Myocyte (in vitro differentiated cells): ENCODE measurements at regions not wholly inside any gene's neighbourhood (a gene's known extent, or its start where the extent isn't known, plus 50 kb on each side); places are given as distances from the start of the nearest gene placed in this dataset.
"Not testable (repeated sequence)": the region's sequence is repeated elsewhere in the genome, so short reads cannot be mapped to it uniquely, and the experiment has no call there.

Source experiments
- DNase-seq: peaks from one replicate; pipeline ENCODE4 v3.0.0-alpha.2; 2012; ENCODE audit warnings: low read depth

DNA sequence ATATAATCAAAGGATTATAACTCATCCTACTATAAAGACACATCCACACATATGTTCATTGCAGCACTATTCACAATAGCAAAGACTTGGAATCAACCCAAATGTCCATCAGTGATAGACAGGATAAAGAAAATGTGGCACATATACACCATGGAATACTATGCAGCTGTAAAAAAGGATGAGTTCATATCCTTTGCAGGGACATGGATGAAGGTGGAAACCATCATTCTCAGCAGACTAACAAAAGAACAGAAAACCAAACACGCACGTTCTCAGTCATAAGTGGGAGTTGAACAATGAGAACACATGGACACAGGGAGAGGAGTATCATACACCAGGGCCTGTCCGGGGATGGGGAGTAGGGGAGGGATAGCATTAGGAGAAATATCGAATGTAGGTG is 253.0 kb upstream of the ID4 start:
- not testable (repeated sequence) for DNase-seq

DNA sequence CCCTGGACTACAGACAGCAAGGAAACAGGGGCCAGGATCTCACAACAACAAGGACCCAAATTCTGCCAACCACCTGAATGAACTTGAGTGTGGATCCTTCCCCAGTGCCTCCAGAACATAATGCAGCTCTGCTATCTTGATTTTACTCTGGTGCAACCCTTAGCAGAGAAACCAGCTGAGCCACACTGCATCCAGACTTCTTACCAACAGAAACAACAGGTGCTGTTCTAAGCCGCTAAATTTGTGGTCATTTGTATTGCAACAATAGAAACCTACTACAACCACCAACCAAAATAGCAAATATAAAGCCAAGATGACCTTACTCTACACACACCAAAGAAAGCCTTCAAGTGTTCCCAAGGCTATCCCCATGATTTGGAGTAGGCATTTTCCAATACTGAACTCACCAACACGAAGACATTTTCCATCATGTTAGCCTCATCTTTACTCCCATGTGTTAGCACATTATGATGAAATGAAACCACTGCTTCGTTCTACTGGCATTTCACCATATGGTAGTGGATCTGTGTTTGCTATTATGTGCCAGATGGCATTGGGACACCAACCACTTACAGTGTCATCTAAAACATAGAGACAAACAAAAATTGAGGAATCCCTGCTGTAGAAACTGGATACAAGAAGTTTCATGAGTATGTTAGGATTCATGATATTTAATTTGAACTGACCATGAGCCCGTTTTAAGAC is 249.8 kb upstream of the ID4 start:
- peak; percentile 64 for DNase-seq

DNA sequence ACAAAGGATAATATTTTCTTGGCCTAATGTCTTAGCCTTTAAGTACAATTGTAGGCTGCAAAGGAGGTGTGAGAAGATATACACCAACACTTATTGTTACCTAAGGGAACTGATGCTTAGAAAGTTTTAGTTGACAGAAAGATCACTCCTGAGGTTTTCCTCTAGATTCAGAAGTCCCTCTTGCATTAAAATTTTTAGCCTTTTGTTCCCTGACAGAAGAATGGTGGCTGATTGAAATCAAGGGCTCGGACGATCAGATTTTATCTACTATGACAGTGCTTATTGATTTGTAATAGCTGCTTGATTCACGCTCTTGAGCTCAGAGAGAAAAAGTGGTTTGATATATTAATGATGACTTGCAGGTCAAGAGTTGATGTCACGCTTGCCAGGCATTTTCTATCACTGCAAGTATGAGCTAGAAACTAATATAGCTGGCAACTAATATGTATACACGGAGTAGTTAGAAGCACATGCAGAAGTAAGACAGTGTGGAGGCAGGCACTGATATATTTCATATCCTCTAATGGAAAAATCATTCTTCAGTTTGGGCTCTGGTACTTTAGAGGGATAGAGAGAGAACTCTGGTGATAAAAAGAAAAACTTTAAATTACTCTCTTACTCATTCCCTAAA is 246.6 kb upstream of the ID4 start:
- DNase-seq, result no peak

DNA sequence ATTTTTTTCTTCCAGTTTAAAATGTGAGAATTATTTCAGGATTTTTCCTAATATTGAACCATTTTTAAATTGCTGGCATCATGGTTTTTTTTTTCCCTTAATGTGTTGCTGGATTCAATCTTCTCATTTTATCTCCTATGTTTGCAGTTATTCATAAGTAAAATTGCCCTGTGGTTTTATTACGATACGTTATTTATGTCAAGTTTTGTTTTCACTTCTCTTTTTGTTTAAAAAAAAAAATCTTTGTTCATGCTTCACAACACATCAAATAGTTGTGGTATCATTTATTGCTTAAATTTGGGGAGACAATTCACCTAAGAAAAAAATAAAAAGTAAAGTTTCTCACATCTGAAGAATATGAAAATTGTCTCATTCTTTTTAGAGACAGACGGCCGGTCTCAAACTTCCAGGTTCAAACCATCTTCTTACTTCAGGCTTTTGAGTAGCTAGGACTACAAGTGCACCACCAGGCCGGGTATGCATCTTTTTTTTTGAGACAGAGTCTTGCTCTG is 239.3 kb upstream of the ID4 start:
- DNase-seq, result no peak

DNA sequence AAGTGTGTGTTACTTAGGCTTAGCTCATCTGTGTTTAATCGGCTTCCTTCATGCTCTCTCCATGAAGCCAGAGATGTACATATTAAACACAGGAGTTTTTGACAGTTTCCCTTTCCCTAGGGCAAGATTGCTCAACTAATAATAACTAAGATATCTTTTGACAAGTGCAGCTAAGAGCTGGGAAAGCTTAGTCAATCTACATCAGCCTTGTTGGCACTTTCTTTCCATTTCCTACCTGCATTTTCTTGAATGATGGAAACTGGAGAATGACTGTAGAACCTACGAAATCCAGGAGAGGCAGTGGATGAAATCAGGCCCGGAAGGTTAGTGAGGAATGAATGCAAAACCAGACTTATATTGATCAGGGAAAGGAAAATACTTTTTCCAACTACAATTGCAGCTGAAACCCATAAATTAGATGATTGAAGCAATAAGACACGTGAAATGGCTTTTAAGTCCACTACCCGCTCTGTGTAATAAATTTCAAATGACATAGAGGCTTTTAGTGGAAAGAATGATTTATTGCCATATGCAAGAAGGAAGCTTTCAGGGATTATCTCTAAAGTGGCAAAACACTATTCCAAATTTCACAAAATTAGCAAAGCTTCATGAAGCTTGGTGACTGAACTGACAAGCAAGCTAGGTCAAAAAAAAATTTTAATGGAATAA is 237.2 kb upstream of the ID4 start:
- DNase-seq, result no peak

DNA sequence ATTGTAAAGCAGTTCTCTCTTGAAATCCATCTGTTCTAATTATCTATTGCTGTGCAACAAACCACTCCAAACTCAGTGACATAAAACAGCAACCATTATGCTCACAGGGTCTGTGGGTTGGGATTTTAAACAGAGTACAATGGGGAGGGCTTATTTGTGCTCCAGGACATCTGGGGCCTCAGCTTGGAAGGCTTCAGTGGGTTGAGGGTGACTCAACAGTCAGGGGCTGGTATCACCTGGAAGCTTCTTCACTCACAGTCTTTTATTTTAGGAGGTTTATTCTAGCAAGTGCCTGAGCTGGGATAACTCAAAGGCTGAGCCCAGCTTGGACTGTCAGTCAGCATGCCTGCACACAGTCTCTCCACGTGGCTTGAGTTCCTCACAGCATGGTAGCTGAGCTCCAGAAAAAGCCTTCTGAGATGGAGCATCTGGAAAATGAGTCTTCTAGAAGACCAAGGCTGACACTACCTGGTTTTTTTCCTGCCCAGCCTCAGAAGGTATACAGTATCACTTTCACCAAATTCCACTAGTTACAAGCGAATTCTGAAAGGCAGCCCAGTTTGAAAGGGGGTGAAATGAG is 234.6 kb upstream of the ID4 start:
- DNase-seq, result no peak

DNA sequence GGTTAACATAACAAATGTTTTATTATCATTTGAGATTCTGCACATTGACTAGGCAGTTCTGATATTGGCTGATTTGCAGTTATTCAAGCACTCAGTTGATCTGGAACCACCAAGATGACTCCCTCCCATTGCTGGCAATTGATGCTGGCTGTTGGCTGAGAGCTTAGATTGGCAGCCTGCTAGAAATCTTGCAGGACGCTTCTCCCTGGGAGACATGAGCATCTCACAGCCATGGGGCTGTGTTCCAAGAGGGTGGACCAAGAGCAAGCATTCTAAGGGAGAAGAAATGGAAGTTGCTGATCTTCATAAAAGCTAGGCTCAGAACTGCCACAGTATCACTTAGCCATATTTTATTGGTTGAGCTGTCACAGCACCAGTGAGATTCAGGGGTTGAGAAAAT is 233.4 kb upstream of the ID4 start:
- no peak for DNase-seq

DNA sequence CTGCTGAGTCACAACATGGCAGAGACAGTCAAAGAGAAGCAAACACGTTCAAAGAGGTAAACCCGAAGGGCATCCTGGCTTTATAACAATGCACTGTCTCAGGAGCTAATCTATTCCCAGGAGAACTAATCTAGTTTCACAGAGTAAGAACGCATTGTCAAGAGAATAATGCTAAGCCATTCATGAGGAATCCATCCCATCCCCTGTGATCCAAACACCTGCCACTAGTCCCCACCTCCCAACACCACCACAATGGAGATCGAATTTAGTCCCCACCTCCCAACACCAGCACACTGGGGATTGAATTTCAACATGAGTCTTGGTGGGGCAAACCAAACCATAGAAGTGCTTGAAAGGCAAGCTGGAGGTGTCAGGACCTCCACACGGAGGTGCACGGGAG is 231.5 kb upstream of the ID4 start:
- no peak for DNase-seq

DNA sequence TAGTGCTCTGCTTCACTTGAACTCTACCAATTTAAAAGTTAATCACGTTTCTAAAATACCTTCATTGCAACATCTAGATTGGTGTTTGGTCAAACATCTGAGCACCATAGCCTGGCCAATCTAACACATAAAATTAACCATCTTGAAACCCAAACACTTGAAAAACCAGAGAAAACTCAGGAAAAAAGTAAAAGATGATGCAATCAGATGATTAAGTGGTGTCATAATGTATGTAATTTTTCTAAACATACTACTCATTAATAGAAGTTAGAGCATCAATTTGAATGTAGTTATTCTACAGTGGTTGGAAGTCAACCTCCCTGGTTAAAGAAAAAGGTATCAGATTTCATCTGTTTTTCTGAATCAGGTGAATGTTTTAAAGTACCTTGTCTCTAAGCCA is 228.6 kb upstream of the ID4 start:
- no peak for DNase-seq

DNA sequence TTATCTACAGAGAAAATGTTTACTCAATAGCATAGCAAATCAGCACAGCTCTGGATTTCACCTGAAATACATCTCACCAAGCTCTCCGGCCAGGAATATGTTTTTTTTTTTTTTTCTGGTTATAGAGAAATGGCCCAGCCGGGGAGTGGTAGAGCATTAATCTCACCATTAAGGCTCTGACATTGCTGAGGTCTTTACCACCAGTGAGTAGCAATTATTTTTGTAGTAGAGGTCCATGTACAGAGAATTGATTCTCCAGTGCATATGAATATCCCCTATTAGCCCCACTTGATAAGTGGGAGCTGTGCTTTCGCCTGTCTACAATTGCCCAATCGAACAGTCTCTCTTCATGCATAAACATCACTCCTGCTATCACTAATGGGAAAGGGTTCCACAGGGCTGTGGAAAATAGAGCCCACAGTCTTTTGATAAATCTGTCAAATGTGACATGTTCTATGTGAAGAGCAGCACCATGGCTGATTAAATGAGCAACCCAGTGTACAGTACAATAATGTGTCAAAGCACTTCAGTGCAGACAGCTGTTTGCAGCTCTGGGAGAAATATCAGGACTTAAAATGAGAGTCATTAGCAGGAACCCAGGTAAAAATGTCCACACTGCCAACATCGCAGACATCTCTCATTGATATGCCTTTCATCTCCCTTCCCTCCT is 227.1 kb upstream of the ID4 start:
- no peak for DNase-seq

DNA sequence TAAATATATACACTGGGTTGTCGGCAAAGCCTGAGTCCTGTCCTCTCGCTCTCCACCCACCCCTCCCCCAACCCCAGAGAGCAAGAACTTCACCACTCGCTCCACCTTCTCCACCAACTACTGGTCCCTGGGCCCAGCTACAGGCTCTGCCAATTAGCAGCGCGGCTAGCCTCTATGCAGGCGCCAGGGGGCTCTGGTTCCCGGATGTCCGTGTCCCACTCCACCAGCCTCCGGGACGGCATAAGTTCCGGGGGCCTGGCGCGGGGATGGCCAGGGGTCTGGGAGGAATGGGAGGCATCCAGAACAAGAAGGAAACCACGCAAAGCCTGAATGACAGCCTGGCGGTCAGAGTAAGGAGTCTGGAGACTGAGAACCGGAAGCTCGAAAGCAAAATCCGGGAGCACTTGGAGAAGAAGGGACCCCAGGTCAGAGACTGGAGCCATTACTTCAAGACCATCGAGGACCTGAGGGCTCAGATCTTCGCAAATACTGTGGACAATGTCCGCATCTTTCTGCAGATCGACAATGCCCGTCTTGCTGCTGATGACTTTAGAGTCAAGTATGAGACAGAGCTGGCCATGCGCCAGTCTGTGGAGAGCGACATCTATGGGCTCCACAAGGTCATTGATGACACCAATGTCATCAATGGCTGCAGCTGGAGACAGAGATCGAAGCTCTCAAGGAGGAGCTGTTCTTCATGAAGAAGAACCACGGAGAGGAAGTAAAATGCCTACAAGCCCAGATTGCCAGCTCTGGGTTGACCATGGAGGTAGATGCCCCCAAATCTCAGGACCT is 224.3 kb upstream of the ID4 start:
- DNase-seq, result not testable (repeated sequence)

DNA sequence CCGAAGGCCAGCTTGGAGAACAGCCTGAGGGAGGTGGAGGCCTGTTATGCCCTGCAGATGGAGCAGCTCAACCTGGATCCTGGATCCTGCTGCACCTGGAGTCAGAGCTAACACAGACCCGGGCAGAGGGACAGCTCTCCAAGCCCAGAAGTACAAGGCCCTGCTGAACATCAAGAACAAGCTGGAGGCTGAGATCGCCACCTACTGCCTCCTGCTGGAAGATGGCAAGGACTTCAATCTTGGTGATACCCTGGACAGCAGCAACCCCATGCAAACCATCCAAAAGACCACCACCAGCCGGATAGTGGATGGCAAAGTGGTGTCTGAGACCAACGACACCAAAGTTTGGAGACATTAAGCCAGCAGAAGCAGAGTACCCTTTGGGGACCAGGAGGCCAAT is 223.5 kb upstream of the ID4 start:
- no peak for DNase-seq

DNA sequence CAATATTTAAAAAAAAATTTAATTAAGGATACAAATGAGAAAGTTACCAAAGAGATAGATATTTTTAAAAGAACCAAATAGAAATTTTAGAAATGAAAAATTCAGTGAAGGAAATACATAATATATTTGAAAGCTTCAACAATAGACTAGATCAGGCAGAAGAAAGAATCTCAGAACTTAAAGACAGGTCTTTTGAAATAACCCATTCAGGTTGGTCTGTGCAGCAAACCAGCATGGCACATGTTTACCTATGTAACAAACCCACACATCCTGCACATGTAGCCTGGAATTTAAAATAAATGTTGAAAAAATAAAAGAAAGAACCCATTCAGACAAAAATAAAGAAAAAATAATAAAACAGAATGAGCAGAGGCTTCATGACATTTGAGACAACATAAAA is 221.1 kb upstream of the ID4 start:
- DNase-seq, result no peak

DNA sequence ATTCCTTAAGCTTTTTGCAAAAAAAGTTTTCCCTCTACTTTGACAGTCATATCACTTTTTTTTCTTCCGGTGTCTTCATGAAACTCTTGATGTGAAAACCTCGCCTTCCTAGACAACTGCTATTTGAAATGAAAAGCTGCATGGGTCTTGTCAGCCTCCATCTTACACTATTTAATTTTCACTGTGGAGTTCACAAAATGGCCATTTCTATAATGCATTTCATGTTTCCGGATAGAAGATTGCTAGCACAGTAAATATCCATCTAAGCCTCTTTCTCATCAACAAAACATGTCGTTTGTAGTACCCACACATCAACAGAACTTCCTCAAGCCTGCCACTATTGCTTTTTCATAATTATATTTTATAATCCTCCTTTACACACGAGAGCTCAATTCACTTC is 204.9 kb upstream of the ID4 start:
- DNase-seq, result no peak

DNA sequence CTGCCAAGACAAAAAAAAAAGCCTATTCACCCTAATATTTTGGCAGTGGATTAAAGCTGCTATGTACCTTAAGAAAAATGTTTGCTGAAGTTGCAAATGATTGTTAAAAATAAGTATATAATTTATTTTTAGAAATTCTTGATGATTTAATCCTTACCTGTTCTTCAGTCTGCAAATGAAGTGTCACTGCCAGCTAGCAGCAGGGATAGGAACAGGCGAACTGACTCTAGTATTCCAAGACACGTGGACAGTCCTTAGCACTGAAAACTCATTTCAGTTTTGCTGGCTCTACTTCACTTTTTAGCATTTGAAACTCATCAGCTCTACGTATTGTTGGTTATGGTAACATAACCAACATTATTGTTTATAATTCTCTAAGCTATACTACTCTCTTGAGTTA is 204.4 kb upstream of the ID4 start:
- no peak for DNase-seq

DNA sequence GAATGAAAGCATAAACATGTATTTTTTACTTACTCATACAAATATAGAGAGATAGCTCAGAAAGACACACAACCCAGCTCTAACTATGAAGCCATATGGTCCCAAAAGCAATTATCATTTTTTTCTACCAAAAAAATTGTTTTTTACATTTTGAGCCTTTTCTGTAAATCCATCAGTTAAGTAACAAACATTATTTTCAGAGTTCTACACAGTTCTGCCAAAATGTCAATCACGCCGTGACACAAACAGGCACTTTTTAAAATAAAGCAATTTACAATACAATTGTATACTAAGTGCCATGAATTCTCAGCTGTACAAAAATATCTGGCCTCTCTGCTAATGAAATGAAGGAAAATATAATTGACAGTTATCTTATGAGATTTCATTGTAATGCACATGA is 201.4 kb upstream of the ID4 start:
- no peak for DNase-seq

DNA sequence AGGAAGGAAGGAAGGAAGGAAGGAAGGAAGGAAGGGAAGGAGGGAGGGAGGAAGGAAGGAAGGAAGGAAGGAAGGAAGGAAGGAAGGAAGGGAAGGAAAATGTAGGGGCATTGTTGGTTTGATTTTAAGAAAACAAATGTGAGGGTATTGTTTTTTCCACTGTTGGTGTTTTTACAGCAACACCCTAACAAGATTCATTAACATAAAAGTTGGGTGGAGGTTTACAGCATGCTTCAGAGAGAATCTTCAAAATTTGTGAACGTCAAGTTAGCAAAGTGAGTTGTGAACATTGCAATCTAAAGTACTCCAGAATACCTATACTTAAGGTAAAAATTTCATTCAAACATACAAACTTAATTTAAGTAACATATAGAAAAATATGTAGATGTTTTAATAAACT is 200.2 kb upstream of the ID4 start:
- no peak for DNase-seq

DNA sequence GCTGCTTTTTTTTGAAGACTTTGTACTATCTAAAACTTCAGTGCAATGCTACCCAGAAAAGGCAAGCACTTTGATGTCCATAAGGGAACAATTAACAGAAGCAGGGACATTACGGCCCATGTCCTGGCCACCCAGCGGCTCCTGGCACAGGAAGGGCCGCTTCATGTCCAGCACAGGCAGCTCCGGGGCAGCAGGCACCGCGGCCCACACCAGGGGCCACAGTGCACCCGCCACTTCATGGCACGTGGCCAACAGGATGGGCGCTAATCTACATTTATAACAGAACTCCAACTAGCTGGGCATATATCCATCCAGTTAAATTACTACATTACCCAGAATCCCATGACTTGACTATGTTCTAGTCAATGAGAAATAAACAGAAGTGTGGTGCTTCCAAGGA is 198.2 kb upstream of the ID4 start:
- no peak for DNase-seq

DNA sequence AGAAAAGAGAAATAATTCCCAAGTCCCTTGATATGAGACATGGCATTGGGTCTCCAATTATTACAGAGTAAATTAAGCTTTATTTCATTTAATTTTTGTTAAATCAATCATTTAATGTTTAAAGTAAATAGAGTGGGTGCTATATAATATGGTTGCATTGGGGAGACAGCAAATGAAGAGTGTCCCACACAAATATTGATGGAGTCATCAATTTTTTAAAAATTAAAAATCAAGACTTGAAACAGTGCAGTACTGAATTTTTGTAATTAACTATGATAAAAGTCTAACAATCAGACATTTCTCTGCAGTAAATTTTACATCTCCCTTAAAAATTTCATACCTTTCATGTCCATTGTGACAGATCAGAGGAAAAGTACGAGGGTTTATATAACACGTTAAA is 193.9 kb upstream of the ID4 start:
- no peak for DNase-seq

DNA sequence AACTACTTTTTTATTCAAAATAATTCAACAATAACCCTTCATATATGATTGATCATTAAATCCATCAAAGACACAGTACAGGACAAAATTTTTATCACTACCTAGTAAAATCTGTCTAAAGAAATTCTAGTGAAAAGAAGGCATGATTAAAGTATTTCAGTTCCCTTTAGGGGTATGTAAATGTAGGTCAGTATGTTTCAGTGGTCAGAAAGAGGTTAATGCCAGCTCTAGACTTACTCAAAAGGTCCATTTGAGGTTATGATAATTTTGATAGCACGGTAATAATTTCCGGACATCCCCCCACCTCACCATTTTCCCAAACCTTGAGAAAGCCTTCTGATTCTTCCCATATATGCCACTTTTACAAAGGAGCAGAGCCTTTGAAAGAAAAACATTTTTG is 193.5 kb upstream of the ID4 start:
- DNase-seq, result no peak

DNA sequence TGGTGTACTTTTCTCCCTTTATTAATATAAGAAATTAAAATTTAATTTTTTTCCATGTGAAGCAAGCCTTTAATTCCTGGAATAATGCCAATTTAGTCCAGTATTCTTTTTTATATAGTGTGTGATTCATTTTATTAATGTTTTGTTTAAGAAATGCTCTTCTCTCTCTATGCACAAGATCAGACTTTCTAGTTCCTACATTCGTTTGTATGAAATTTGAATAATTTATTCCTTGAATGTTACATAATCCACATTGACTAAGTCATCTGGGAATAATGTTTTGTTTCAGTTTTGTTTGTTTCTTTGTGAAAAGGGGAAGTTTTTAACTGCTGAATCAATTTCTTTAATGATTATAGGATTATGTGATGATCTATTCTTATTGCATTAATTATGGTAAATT is 181.4 kb upstream of the ID4 start:
- DNase-seq, result peak; percentile 1
